Activated CD8-positive, alpha-beta memory T cell treated with anti-CD3 and anti-CD28 coated beads, Interleukin-2, amount 50 U/mL, for 1 hour (primary cell): ENCODE measurements at regions not wholly inside any gene's neighbourhood (a gene's known extent, or its start where the extent isn't known, plus 50 kb on each side); places are given as distances from the start of the nearest gene placed in this dataset.
"Not testable (repeated sequence)": the region's sequence is repeated elsewhere in the genome, so short reads cannot be mapped to it uniquely, and the experiment has no call there.

Source experiments
- DNase-seq: peaks from one replicate; pipeline ENCODE4 v3.0.0-alpha.2; 2020; ENCODE audit errors: extremely low read depth

GRCh38 chr19:34023381-34023780 lies 148.9 kb upstream of the LSM14A start:
- DNase-seq, result no peak

GRCh38 chr19:34033880-34034279 lies 138.4 kb upstream of the LSM14A start:
- no peak for DNase-seq

- no peak for DNase-seq
Observed at GRCh38 chr19:34034318-34034846, 137.9 kb upstream of the LSM14A start.

- DNase-seq, result peak; percentile 12
Observed at GRCh38 chr19:34041925-34042521, 130.3 kb upstream of the LSM14A start.

GRCh38 chr19:34044021-34044420 lies 128.3 kb upstream of the LSM14A start:
- DNase-seq, result no peak

- DNase-seq, result no peak
Observed at GRCh38 chr19:34049944-34050343, 122.4 kb upstream of the LSM14A start.

GRCh38 chr19:34050430-34050829 lies 121.9 kb upstream of the LSM14A start:
- not testable (repeated sequence) for DNase-seq

GRCh38 chr19:34051255-34051654 lies 121.0 kb upstream of the LSM14A start:
- DNase-seq, result no peak

- DNase-seq, result no peak
Observed at GRCh38 chr19:34057155-34057554, 115.1 kb upstream of the LSM14A start.

- DNase-seq, result no peak
Observed at GRCh38 chr19:34066007-34066643, 106.2 kb upstream of the LSM14A start.

GRCh38 chr19:34067861-34068271 lies 104.4 kb upstream of the LSM14A start:
- DNase-seq, result no peak

GRCh38 chr19:34075661-34076091 lies 96.6 kb upstream of the LSM14A start:
- DNase-seq, result no peak

- no peak for DNase-seq
Observed at GRCh38 chr19:34082289-34083077, 89.8 kb upstream of the LSM14A start.

GRCh38 chr19:34084396-34085145 lies 87.7 kb upstream of the LSM14A start:
- DNase-seq, result no peak

- DNase-seq, result no peak
Observed at GRCh38 chr19:34085336-34085735, 87.0 kb upstream of the LSM14A start.

GRCh38 chr19:34088292-34088691 lies 84.0 kb upstream of the LSM14A start:
- no peak for DNase-seq

GRCh38 chr19:34089566-34089965 lies 82.7 kb upstream of the LSM14A start:
- no peak for DNase-seq

GRCh38 chr19:34094960-34095359 lies 77.3 kb upstream of the LSM14A start:
- DNase-seq, result no peak

GRCh38 chr19:34095411-34095810 lies 76.9 kb upstream of the LSM14A start:
- not testable (repeated sequence) for DNase-seq

GRCh38 chr19:34096020-34096915 lies 76.0 kb upstream of the LSM14A start:
- DNase-seq, result no peak

GRCh38 chr19:34104096-34104495 lies 68.2 kb upstream of the LSM14A start:
- no peak for DNase-seq
